Choroid plexus epithelial cell (primary cell): ENCODE measurements at regions not wholly inside any gene's neighbourhood (a gene's known extent, or its start where the extent isn't known, plus 50 kb on each side); places are given as distances from the start of the nearest gene placed in this dataset.

ENCODE experiments used
- DNase-seq: peaks from one replicate; pipeline ENCODE4 v3.0.0-alpha.2; 2010; ENCODE audit warnings: low read depth
- H3K4me3 ChIP-seq: 2 replicates; pipeline ENCODE4 v1.5.1; 2011; ENCODE audit warnings: low read depth, mild to moderate bottlenecking, control low read depth, low read length, moderate library complexity
- TF ChIP-seq, protein P1 (sequence below): conservative IDR thresholded peaks from 2 replicates; pipeline ENCODE4 v1.5.1; 2011; ENCODE audit warnings: low read depth, mild to moderate bottlenecking, control low read depth, inconsistent platforms, low read length, moderate library complexity

DNA sequence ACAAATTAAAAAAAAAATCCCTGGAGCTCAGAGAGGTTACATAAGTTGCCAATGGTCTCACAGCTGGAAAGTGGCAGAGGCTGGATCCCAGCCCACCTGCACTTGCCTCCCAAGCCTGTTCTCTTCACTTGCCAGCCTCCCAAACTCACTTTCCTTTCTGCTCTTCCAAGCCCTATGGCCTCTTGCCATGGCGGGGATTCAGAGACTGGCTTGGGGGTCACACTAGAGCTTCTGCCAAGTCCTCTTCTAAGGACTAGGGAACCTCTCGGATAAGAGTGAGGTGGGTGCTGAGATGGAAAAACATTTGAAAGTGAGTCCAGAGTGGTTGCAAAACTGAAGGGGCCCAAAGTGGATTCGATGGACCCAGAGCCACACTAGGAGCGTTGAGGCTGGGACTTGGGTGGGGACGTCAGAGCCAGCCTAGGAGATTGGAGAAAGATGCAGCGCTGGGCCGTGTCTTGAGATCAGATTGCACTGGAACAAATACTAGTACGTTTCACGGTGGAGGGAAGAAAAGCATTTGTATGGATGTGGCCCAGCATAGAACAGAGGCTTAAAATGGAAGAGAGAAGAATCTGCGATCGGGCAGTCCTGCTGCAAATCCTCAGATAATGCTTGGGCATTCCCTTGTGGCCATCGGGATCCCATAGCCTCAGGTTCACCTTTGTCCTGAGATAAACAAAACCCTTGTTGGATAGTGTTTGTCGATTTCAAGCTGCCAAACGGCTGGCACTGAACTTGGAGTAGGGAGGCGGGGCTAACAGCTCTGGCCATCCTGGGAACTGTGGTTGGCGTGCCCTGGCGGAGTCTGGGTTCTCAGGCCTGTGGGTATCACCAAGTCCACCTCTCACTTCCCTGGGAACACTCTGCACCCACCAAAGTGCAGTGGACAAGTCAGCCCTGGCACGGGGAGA, 84.8 kb downstream of the ING1 start:
- DNase-seq: no peak
- H3K4me3 ChIP-seq: no peak overlapping the region
- TF ChIP-seq, protein P1, sequence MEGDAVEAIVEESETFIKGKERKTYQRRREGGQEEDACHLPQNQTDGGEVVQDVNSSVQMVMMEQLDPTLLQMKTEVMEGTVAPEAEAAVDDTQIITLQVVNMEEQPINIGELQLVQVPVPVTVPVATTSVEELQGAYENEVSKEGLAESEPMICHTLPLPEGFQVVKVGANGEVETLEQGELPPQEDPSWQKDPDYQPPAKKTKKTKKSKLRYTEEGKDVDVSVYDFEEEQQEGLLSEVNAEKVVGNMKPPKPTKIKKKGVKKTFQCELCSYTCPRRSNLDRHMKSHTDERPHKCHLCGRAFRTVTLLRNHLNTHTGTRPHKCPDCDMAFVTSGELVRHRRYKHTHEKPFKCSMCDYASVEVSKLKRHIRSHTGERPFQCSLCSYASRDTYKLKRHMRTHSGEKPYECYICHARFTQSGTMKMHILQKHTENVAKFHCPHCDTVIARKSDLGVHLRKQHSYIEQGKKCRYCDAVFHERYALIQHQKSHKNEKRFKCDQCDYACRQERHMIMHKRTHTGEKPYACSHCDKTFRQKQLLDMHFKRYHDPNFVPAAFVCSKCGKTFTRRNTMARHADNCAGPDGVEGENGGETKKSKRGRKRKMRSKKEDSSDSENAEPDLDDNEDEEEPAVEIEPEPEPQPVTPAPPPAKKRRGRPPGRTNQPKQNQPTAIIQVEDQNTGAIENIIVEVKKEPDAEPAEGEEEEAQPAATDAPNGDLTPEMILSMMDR: no peak

DNA sequence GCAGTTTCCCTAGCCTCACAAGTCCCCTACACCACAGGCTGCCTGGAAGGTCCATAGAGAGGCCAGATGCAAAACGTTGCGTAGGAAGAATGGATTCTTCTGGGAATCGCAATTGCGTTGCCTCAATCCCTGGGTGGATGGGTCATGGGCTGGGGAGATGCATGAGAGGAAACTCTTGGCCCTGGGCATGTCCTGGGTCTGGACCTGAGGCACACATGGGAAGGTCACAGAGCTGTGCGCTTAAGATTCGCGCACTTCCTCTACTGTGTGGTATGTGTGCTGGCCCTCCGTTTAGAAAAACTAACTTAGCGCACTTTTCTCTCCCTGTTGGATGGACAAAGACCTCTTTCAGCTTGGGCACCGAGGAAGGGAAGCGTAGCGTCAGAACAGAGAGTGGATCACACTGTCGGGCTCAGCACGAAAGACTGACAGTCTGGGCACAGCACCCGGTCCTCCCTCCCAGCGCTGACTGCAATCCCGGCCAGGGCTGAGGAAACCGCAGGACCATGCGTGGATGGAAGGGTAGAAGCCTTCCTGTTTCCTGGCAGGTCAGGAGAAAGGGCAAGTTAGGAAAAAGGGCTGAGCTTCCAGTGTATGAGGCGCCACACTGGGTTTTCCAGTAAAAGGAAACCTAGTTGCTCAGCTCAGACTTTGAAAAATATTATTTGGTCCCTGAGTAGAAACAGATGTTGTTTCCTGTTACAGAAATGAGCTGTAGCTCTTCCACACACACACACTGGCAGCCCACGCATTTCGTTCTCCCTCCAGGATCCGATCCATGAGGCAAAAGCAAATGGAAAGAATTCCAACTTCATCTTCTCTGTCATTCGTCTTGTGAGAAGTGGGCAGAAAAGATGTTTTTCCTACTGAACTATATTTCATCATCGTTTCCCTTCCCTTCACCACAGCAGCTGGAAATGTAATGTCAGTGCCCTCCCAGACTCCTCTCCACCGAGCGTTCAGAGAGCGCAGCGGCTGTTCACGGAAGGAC, 86.0 kb downstream of the ING1 start:
- DNase-seq: peak; percentile 73
- H3K4me3 ChIP-seq: peak overlapping the region; percentile 53
- TF ChIP-seq, protein P1: no peak

DNA sequence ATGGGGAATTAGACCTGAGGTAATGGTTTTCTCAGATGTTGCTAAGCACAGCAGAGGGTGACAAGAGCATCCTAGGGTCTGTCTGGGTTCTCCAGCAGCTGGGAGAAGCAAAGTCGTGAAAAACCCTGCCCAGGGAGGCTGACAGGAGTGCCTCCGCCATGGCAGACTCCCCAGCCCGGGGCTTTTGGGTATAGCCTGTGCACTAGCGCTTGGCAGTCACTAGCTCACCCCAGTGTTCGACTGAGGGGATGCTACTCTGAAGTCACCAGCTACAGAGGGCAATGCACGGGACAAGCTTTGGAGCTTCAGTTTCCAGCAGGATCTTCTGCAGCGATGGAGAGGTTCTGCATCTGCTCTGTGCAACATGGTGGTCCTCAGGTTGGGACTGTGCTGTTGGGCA, 87.5 kb downstream of the ING1 start:
- TF ChIP-seq, protein P1: peak; percentile 9
- H3K4me3 ChIP-seq: no peak overlapping the region
- no peak for DNase-seq

DNA sequence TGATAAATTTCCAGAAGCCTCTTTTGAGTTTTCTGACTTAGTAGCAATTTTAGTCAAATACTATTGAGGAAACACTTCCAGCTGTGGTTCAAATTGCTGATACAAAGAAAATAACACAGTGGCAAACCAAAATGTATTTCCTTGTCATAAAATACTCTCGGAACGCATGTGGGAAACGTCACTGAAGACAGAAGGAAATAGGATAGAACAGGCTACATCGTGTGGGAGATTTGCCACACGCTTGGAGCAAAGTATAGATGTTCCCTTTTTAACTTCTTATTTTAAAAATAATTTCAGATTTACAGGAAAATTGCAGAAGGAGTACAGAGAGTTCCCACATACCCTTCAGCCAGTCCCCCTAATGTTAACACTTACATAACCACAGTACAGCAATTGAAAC, 88.8 kb downstream of the ING1 start:
- no peak for DNase-seq
- no peak overlapping the region for H3K4me3 ChIP-seq
- TF ChIP-seq, protein P1: no peak

DNA sequence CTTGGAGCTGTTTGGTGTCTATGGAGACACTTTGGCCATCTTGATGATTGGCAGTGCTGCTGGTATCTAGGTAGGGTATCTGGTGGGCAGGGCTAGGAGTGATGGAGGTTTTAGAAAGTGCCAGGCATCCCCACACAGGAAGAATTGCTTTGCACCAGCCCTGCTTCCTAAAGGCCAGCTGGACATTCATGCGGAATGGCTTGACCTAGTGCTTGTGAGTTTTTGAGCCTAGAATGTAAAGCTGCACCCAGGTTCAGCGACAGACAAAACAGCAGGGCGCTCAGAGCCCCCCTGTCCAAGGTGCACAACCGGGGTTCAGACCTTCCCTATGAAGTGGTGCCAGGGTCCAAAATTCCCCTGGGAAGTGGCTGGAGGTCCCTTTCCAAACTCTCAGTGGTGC, 93.1 kb downstream of the ING1 start:
- TF ChIP-seq, protein P1: no peak
- DNase-seq: no peak
- H3K4me3 ChIP-seq: no peak overlapping the region

DNA sequence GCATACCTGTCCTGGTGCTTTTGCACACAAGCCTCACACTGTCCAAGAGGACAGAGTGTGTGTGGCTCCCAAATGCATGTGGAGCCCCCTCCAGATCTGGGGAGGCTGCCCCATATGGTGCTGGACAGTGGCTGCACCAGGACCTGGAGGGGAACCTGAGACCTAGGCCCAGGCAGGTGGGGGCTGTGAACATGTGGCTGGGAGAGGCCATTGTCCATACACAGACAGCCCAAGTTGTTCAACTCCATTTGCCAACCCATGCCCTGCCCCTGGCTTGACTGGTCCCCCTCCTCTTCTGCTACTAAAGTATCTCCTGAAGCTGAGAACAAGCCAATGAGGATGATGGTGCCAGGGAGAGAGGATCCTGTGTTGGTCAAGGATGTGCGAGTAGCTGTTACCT, 94.0 kb downstream of the ING1 start:
- DNase-seq: no peak
- TF ChIP-seq, protein P1: no peak
- no peak overlapping the region for H3K4me3 ChIP-seq
